ENCODE measurements at regions not wholly inside any gene's neighbourhood (a gene's known extent, or its start where the extent isn't known, plus 50 kb on each side); places are given as distances from the start of the nearest gene placed in this dataset.
"Not testable (repeated sequence)": the region's sequence is repeated elsewhere in the genome, so short reads cannot be mapped to it uniquely, and the experiment has no call there.

DNA sequence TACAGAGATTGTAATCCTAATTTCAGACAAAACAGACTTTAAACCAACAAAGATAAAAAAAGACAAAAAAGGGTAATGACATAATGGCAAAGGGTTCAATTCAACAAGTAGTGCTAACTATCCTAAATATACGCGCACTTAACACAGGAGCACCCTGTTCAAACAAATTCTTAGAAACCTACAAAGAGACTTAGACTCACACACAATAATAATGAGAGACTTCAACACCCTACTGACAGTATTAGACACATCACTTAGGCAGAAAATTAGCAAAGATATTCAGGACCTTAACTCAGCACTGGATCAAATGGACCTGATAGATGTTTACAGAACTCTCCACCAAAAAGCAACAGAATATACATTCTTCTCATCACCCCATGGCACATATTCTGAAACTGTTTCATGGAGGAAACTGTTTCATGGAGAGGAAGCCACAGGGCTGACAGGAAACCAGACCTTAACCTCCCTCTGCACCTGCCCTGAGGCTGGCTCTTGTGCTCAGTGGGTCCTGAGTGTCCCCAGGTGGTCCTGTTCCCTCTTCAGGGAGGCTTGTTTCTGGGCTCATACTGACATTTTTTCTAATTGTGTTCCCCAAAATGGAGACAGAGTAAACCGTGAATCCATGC, 54.7 kb downstream of the OR4M2 start:
- H3K27ac Mint-ChIP-seq (ENCODE audit: unreplicated experiment); BruUV-seq (replicated peaks); H3K27me3 Mint-ChIP-seq (ENCODE audit: insufficient read depth, unreplicated experiment); H3K9me3 Mint-ChIP-seq (ENCODE audit: unreplicated experiment); H3K9me3 ChIP-seq; H3K4me1 ChIP-seq; DNase-seq; CTCF ChIA-PET; intact Hi-C loops (cut with micrococcal nuclease; ENCODE audit: unreplicated experiment); H3K4me3 ChIP-seq (ENCODE audit: low read depth, low read length); H3K36me3 Mint-ChIP-seq (ENCODE audit: insufficient read depth, unreplicated experiment); H3K4me1 Mint-ChIP-seq (ENCODE audit: low read depth, unreplicated experiment); H3K36me3 ChIP-seq (ENCODE audit: control insufficient read depth, insufficient read depth, low read length); POLR2A ChIA-PET; H3K4me3 Mint-ChIP-seq (ENCODE audit: unreplicated experiment); H3K27me3 ChIP-seq (replicated peaks; ENCODE audit: control insufficient read depth, insufficient read depth, low read length): not testable (repeated sequence)

DNA sequence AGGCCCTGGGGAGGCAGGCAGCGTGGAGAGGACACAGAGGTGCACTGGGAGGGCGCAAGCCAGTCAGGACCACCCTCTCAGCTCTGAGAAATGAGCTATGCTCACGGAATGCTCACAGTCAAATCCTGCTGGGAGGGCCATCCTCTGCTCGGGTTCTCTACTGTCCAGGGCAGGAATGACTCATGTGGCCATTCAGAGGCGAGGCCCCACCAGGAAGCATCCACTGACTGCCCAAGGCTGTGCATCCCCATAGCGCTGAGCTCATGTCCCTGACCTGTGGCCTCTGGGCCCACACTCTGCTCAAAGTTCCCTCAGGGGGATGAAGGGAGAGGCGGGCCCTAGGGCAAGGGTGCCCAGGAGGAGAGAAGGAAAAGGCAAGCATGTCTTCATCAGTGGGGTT, 57.2 kb downstream of the OR4M2 start:
- H3K4me1 Mint-ChIP-seq (ENCODE audit: low read depth, unreplicated experiment); CTCF ChIA-PET; BruUV-seq (replicated peaks); H3K36me3 ChIP-seq (ENCODE audit: control insufficient read depth, insufficient read depth, low read length); H3K27me3 ChIP-seq (replicated peaks; ENCODE audit: control insufficient read depth, insufficient read depth, low read length); H3K27ac Mint-ChIP-seq (ENCODE audit: unreplicated experiment); H3K9me3 ChIP-seq; POLR2A ChIA-PET; H3K36me3 Mint-ChIP-seq (ENCODE audit: insufficient read depth, unreplicated experiment); H3K4me1 ChIP-seq; intact Hi-C loops (cut with micrococcal nuclease; ENCODE audit: unreplicated experiment); DNase-seq; H3K4me3 Mint-ChIP-seq (ENCODE audit: unreplicated experiment); H3K27me3 Mint-ChIP-seq (ENCODE audit: insufficient read depth, unreplicated experiment); H3K4me3 ChIP-seq (ENCODE audit: low read depth, low read length); H3K9me3 Mint-ChIP-seq (ENCODE audit: unreplicated experiment): not testable (repeated sequence)

DNA sequence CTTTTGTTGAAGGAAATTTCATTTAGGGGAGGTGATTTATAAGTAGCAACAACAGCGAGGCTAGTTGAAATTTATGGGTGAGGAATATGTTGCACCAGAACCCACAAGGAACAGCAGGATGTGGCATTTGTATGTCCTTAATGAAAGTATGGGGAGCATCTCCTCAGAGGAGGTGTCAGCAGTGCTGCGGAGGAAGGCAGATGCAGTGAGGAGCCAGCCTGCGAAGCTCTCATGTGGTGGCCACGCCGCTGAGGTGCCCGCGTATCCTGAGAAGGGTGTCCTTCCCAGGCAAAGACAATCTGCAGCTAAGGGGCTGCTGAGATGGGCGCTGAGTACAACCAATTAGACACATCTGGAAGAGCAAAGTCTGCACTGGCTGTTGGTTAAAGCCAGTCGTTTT, 60.8 kb downstream of the OR4M2 start:
- H3K36me3 Mint-ChIP-seq (ENCODE audit: insufficient read depth, unreplicated experiment); H3K27me3 ChIP-seq (replicated peaks; ENCODE audit: control insufficient read depth, insufficient read depth, low read length); H3K9me3 ChIP-seq; H3K27ac Mint-ChIP-seq (ENCODE audit: unreplicated experiment); H3K4me1 Mint-ChIP-seq (ENCODE audit: low read depth, unreplicated experiment); H3K9me3 Mint-ChIP-seq (ENCODE audit: unreplicated experiment); intact Hi-C loops (cut with micrococcal nuclease; ENCODE audit: unreplicated experiment); POLR2A ChIA-PET; H3K4me3 ChIP-seq (ENCODE audit: low read depth, low read length); H3K4me1 ChIP-seq; H3K4me3 Mint-ChIP-seq (ENCODE audit: unreplicated experiment); H3K27me3 Mint-ChIP-seq (ENCODE audit: insufficient read depth, unreplicated experiment); H3K36me3 ChIP-seq (ENCODE audit: control insufficient read depth, insufficient read depth, low read length); DNase-seq; CTCF ChIA-PET; BruUV-seq (replicated peaks): not testable (repeated sequence)

DNA sequence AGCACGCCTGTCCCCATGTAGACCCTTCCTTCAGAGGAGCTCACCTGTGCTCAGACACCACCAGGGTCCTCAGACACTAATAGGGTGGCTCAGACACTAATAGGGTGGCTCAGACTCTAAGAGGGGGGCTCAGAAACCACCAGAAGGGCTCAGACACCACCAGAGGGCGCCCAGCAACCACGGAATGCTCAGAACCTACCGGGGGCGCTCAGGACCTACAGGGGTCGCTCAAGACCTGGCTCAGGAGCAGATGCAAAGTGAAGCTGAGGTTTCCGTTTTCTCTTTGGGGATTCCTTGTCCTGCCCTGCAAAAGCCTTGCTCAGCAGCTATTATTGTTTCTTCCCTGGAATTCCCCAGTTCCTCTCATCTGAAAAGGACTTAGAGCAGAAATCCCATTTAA, 67.8 kb downstream of the OR4M2 start:
- H3K4me3 Mint-ChIP-seq (ENCODE audit: unreplicated experiment); H3K9me3 Mint-ChIP-seq (ENCODE audit: unreplicated experiment); H3K4me1 ChIP-seq; H3K36me3 Mint-ChIP-seq (ENCODE audit: insufficient read depth, unreplicated experiment); H3K27me3 ChIP-seq (replicated peaks; ENCODE audit: control insufficient read depth, insufficient read depth, low read length); BruUV-seq (replicated peaks); H3K9me3 ChIP-seq; POLR2A ChIA-PET; DNase-seq; CTCF ChIA-PET; intact Hi-C loops (cut with micrococcal nuclease; ENCODE audit: unreplicated experiment); H3K4me3 ChIP-seq (ENCODE audit: low read depth, low read length); H3K4me1 Mint-ChIP-seq (ENCODE audit: low read depth, unreplicated experiment); H3K36me3 ChIP-seq (ENCODE audit: control insufficient read depth, insufficient read depth, low read length); H3K27me3 Mint-ChIP-seq (ENCODE audit: insufficient read depth, unreplicated experiment); H3K27ac Mint-ChIP-seq (ENCODE audit: unreplicated experiment): not testable (repeated sequence)

DNA sequence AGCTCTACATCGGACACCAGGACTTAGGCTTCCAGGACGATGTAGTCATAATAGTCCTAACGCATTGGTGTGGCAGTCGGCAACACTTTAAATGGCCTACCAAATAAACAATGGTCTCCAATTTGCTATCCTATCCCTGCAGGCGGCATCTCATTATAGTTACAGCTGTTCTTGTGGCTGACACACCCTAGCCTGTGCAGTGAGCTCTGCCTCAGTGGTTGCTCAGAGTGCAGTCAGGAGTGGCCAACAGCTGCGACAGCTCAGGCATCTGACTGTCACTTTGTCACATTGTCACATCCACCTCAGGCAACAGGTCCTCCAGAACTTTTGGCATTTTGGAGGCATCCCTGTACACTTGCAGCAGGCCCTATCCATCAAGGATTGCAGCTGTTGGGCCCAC, 77.9 kb downstream of the OR4M2 start:
- H3K4me3 Mint-ChIP-seq (ENCODE audit: unreplicated experiment); H3K27me3 Mint-ChIP-seq (ENCODE audit: insufficient read depth, unreplicated experiment); H3K9me3 Mint-ChIP-seq (ENCODE audit: unreplicated experiment); H3K4me1 ChIP-seq; H3K36me3 ChIP-seq (ENCODE audit: control insufficient read depth, insufficient read depth, low read length); H3K4me1 Mint-ChIP-seq (ENCODE audit: low read depth, unreplicated experiment); H3K27me3 ChIP-seq (replicated peaks; ENCODE audit: control insufficient read depth, insufficient read depth, low read length); BruUV-seq (replicated peaks); DNase-seq; intact Hi-C loops (cut with micrococcal nuclease; ENCODE audit: unreplicated experiment); H3K27ac Mint-ChIP-seq (ENCODE audit: unreplicated experiment); CTCF ChIA-PET; H3K36me3 Mint-ChIP-seq (ENCODE audit: insufficient read depth, unreplicated experiment); POLR2A ChIA-PET; H3K4me3 ChIP-seq (ENCODE audit: low read depth, low read length); H3K9me3 ChIP-seq: not testable (repeated sequence)

DNA sequence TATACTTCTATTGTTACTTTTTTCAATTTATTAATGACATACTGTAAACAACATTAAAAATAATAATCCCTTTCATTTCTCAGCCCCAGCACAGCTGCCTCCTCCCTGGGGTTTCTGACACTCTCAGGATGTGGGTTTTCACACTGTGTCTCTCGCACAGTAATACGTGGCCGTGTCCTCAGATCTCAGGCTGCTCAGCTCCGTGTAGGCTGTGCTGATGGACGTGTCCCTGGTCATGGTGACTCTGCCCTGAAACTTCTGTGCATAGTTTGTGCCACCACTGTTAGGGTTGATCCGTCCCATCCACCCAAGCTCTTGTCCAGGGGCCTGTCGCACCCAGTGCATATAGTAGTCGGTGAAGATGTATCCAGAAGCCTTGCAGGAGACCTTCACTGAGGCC, 80.0 kb downstream of the OR4M2 start:
- H3K36me3 ChIP-seq (ENCODE audit: control insufficient read depth, insufficient read depth, low read length); H3K9me3 ChIP-seq; BruUV-seq (replicated peaks); H3K27me3 Mint-ChIP-seq (ENCODE audit: insufficient read depth, unreplicated experiment); H3K36me3 Mint-ChIP-seq (ENCODE audit: insufficient read depth, unreplicated experiment); H3K9me3 Mint-ChIP-seq (ENCODE audit: unreplicated experiment); H3K4me3 Mint-ChIP-seq (ENCODE audit: unreplicated experiment); intact Hi-C loops (cut with micrococcal nuclease; ENCODE audit: unreplicated experiment); H3K27ac Mint-ChIP-seq (ENCODE audit: unreplicated experiment); POLR2A ChIA-PET; H3K27me3 ChIP-seq (replicated peaks; ENCODE audit: control insufficient read depth, insufficient read depth, low read length); H3K4me1 ChIP-seq; H3K4me1 Mint-ChIP-seq (ENCODE audit: low read depth, unreplicated experiment); DNase-seq; H3K4me3 ChIP-seq (ENCODE audit: low read depth, low read length); CTCF ChIA-PET: not testable (repeated sequence)

DNA sequence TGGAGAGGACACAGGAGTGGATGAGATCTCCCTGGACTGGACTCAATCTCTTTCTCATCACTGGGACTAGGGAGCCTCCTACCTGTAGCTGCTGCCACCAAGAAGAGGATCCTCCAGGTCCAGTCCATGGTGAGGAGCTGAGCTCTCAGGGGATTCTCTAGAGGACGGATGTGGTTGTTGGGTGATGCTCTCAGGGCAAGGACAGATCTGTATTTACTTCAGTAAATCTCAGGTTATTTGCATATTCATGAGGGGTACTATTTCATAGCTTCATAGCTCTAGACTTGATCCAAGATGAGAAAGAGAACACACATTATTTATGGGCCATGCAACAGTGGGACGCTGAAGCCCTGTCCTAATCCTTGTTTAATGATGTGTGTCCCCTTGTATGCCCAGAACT, 80.4 kb downstream of the OR4M2 start:
- H3K4me1 ChIP-seq; H3K27me3 ChIP-seq (replicated peaks; ENCODE audit: control insufficient read depth, insufficient read depth, low read length); H3K4me1 Mint-ChIP-seq (ENCODE audit: low read depth, unreplicated experiment); intact Hi-C loops (cut with micrococcal nuclease; ENCODE audit: unreplicated experiment); H3K9me3 Mint-ChIP-seq (ENCODE audit: unreplicated experiment); H3K36me3 Mint-ChIP-seq (ENCODE audit: insufficient read depth, unreplicated experiment); DNase-seq; H3K9me3 ChIP-seq; H3K4me3 ChIP-seq (ENCODE audit: low read depth, low read length); CTCF ChIA-PET; POLR2A ChIA-PET; BruUV-seq (replicated peaks); H3K36me3 ChIP-seq (ENCODE audit: control insufficient read depth, insufficient read depth, low read length); H3K27me3 Mint-ChIP-seq (ENCODE audit: insufficient read depth, unreplicated experiment); H3K4me3 Mint-ChIP-seq (ENCODE audit: unreplicated experiment); H3K27ac Mint-ChIP-seq (ENCODE audit: unreplicated experiment): not testable (repeated sequence)

All from Caco-2 (cell line).